ENCODE measurements at regions not wholly inside any gene's neighbourhood (a gene's known extent, or its start where the extent isn't known, plus 50 kb on each side); places are given as distances from the start of the nearest gene placed in this dataset.

DNA sequence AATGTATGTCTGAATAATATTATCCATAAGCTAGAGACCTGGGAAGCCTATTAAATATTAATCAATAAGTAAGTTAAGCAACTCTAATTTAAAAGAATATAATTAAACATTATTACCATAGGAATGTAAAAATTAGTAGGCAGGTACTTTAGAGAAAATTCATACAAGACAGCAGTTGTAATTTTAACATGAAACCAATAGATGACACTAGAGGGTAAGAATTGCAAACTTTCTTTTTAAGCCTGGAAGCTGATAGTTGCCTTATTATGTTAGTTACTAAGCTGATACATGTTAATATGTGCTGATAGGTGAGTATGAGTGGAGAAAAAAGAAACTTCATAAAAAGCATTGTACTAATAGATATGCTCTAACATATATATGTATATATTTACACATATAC, 1157.4 kb downstream of the FAM133A start:
- no peak for TF ChIP-seq CTCF (IDR thresholded peaks at IDR 0.05 in 4 of 5, conservative IDR thresholded peaks at IDR 0.05 in 1 of 5)
- no peak for TF ChIP-seq POLR2A (IDR thresholded peaks at IDR 0.05)
